PFSK-1 (cell line): ENCODE measurements at regions not wholly inside any gene's neighbourhood (a gene's known extent, or its start where the extent isn't known, plus 50 kb on each side); places are given as distances from the start of the nearest gene placed in this dataset.

Experiments
- FOXP2 ChIP-seq: optimal IDR thresholded peaks from 2 replicates; pipeline ENCODE3; 2011; ENCODE audit warnings: borderline replicate concordance, control low read depth, inconsistent platforms; ENCODE audit not compliant: insufficient read depth; ENCODE audit errors: extremely low read length, extremely low read depth
- POLR2AphosphoS5 ChIP-seq: IDR thresholded peaks from 2 replicates; pipeline ENCODE4 v1.6.1; 2012; ENCODE audit warnings: low read depth, mild to moderate bottlenecking, control low read depth, low read length, moderate library complexity
- REST ChIP-seq, 2 experiments: IDR thresholded peaks; 2 replicates each; pipeline versions ENCODE4 v1.6.1 to v1.8.0; 2011 to 2012; ENCODE audit warnings: low read depth in 2 of 2, low read length in 2 of 2, control low read depth in 1 of 2, inconsistent platforms in 1 of 2, mild to moderate bottlenecking in 1 of 2, moderate library complexity in 1 of 2; ENCODE audit not compliant: insufficient read depth in 1 of 2
- SIN3A ChIP-seq: IDR thresholded peaks from 2 replicates; pipeline ENCODE4 v1.6.1; 2012; ENCODE audit warnings: mild to moderate bottlenecking, low read length, moderate library complexity, borderline replicate concordance; ENCODE audit not compliant: insufficient read depth
- TAF1 ChIP-seq: IDR thresholded peaks from 2 replicates; pipeline ENCODE4 v1.6.1; 2012; ENCODE audit warnings: low read length, control low read depth, borderline replicate concordance; ENCODE audit not compliant: insufficient read depth

DNA sequence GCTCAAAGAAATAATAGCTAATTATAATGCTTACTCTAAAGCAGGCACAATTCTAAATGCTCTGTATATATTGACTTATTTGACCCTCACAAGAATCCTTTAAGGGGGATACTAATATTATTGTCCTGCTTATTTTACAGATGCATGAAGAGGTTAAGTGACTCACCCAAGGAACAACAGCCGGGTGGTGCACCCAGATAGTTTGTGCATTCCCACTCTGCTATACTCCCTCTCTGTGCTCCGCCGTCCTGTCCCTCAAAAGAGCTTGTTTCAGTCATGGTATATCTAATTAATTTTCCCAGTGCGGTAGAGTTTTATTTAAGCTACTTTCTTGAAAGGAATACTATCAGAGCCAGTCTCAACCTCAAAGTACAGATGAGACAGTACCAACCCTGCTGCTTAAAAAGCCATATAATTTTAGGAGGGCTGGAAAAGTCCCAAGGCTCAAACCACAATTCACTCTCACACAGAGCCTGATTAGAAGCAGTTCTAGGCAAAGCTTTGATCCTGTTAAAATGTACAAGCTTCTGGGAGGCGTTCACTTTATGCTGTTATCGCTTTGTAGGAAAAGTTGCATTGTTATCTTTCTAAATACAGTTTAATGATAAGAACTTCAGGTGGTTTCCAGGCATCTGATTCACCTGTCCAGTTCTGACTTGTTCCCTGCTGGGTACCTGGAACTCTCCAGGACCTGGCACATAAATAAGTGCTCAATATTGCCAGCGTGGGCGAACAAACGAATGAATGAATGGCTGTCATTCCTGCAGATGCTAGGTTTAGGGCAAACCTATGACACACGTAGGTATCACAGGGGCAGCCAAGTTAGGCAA is 261.5 kb upstream of the KLF14 start:
- TF ChIP-seq POLR2AphosphoS5: no peak

- TF ChIP-seq SIN3A: no peak
- TF ChIP-seq POLR2AphosphoS5: no peak
- no peak for TF ChIP-seq TAF1
- no peak for TF ChIP-seq REST (IDR thresholded peaks at IDR 0.05; ENCODE audit: insufficient read depth in 1 of 2, low read depth in 2 of 2, low read length in 2 of 2)
- TF ChIP-seq FOXP2: no peak
Observed at GRCh38 chr7:130996205-130996832, 262.3 kb upstream of the KLF14 start.

DNA sequence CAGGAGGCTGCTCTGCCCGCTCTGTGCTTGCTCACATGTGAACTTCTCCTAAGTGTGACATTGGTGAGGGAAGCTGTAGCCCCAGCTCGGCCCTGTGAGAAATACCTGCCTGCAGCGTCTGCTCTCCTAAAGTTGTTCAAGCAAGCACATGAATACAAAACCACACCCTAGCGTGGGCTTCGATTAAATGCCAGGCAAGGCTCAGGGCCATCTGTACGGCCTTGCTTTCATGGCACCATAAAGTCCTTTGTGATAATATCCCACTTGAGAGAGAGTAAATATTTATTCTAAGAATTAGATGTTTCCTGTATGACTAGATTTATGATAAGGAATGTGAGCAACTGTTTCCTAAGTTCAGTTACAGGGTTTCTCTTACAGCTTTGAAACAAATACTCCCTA is 262.8 kb upstream of the KLF14 start:
- no peak for TF ChIP-seq POLR2AphosphoS5
- TF ChIP-seq TAF1: no peak
- no peak for TF ChIP-seq SIN3A
- TF ChIP-seq REST (IDR thresholded peaks at IDR 0.05; ENCODE audit: insufficient read depth in 1 of 2, low read depth in 2 of 2, low read length in 2 of 2): no peak
- TF ChIP-seq FOXP2: no peak

GRCh38 chr7:130998993-130999602 is 265.1 kb upstream of the KLF14 start:
- TF ChIP-seq SIN3A: no peak
- TF ChIP-seq FOXP2: no peak
- no peak for TF ChIP-seq POLR2AphosphoS5
- no peak for TF ChIP-seq TAF1

DNA sequence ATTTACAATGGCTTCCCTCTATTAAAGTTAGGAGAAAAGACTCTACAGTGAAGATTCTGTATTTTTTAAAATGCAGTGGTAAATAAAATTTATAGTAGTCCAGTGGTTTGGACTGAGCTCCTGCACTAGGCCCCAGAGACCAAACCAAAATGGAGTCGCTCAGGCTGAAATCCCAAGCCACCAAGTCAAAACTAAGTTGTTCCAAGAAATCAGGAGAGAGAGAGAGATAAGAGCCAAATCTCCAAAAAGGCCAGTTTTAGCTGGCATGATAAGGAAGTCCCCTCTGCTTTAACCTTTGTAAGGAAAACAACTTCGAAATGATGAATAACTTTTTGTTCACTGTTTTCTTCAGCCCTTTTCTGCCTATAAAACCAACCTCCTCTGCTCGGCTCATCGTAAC is 265.9 kb upstream of the KLF14 start:
- TF ChIP-seq REST (IDR thresholded peaks at IDR 0.05; ENCODE audit: insufficient read depth in 1 of 2, low read depth in 2 of 2, low read length in 2 of 2) (no peak), POLR2AphosphoS5 (no peak), FOXP2 (no peak), SIN3A (no peak), TAF1 (no peak)

DNA sequence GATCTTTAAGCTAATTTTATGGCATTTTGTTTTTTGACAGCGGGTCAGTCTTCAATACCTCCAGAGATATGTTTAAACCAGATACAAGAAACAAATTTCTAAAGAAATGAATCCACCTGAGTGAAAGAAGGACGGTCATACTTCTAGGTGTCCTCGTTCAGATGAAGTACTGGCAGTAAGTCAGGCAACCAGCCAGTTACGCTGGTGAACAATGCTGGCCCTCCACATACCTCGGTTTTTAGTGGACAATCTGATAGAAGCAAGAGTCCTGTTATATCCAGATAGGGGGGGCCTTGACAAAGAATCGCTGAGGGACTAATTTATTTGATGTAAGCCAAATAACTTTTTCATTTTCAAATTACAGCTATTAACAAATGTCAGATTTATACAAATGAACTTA is 266.4 kb upstream of the KLF14 start:
- TF ChIP-seq REST (IDR thresholded peaks at IDR 0.05; ENCODE audit: insufficient read depth in 1 of 2, low read depth in 2 of 2, low read length in 2 of 2) (no peak), FOXP2 (no peak)
